IMR-90 (cell line): ENCODE measurements at regions not wholly inside any gene's neighbourhood (a gene's known extent, or its start where the extent isn't known, plus 50 kb on each side); places are given as distances from the start of the nearest gene placed in this dataset.

ENCODE experiments used
- ATAC-seq: fragments of 200-7000 bp; cut with Tn5 transposase; 2 replicates; pipeline ENCODE4 v1.9.1; 2020; ENCODE audit warnings: low read depth, mild to moderate bottlenecking, moderate library complexity
- BruUV-seq: library from RNA; stranded (reverse); fragments of 400-500 nt; replicated peaks from 2 replicates; lab custom pipeline; 2021; lab: Mats Ljungman, UMichigan
- CTCF ChIA-PET: fragments of 300-600 bp; formaldehyde crosslinking; extraction: SDS; loops from one replicate; lab custom pipeline; 2021; ENCODE audit warnings: antibody characterized with exemption; lab: Yijun Ruan, JAX
- POLR2A ChIA-PET: fragments of 300-600 bp; sonication (Branson Sonifier 250); formaldehyde crosslinking; loops from one replicate; lab custom pipeline; 2022; ENCODE audit warnings: antibody characterized with exemption; ENCODE audit not compliant: unreplicated experiment; lab: Charles Lee
- DNase-seq: peaks from one replicate; pipeline ENCODE4 v3.0.0; 2013
- H2AFZ ChIP-seq: replicated peaks from 2 replicates; pipeline ENCODE3; 2013; ENCODE audit warnings: low read length, mild to moderate bottlenecking; ENCODE audit not compliant: poor library complexity
- H2AK5ac ChIP-seq: 2 replicates; pipeline ENCODE4 v1.6.1; 2013; ENCODE audit warnings: low read depth, low read length, inconsistent platforms
- H2AK9ac ChIP-seq: replicated peaks from 2 replicates; pipeline ENCODE3; 2013; ENCODE audit warnings: mild to moderate bottlenecking, low read depth, low read length, moderate library complexity; ENCODE audit not compliant: poor library complexity
- H2BK120ac ChIP-seq: 2 replicates; pipeline ENCODE4 v1.6.1; 2013; ENCODE audit warnings: low read depth, low read length, inconsistent platforms
- H2BK15ac ChIP-seq: 3 replicates; pipeline ENCODE4 v1.6.1; 2013; ENCODE audit warnings: low read depth, low read length, inconsistent platforms
- H2BK20ac ChIP-seq: 2 replicates; pipeline ENCODE4 v1.6.1; 2013; ENCODE audit warnings: low read depth, mild to moderate bottlenecking, inconsistent platforms, low read length, moderate library complexity
- H2BK5ac ChIP-seq: 2 replicates; pipeline ENCODE4 v1.6.1; 2013; ENCODE audit warnings: mild to moderate bottlenecking, low read depth, low read length, inconsistent platforms; ENCODE audit not compliant: poor library complexity, severe bottlenecking
- H3K14ac ChIP-seq: replicated peaks from 2 replicates; pipeline ENCODE4 v1.6.1; 2013; ENCODE audit warnings: low read depth, low read length, inconsistent platforms
- H3K18ac ChIP-seq: 2 replicates; pipeline ENCODE4 v1.6.1; 2013; ENCODE audit warnings: low read depth, low read length, control low read depth
- H3K23ac ChIP-seq: 2 replicates; pipeline ENCODE4 v1.6.1; 2013; ENCODE audit warnings: low read depth, low read length, inconsistent platforms
- H3K27ac ChIP-seq: 2 replicates; pipeline ENCODE4 v1.5.1; 2013; ENCODE audit warnings: mild to moderate bottlenecking, control low read depth, low read length; ENCODE audit not compliant: insufficient read depth
- H3K27me3 ChIP-seq: 2 replicates; pipeline ENCODE4 v1.6.1; 2013; ENCODE audit warnings: low read length; ENCODE audit not compliant: control insufficient read depth, insufficient read depth
- H3K36me3 ChIP-seq: 2 replicates; pipeline ENCODE4 v1.6.1; 2013; ENCODE audit warnings: low read length, mixed read lengths; ENCODE audit not compliant: control insufficient read depth, insufficient read depth
- H3K4ac ChIP-seq: 2 replicates; pipeline ENCODE4 v1.6.1; 2013; ENCODE audit warnings: low read depth, low read length, inconsistent platforms
- H3K4me1 ChIP-seq: 2 replicates; pipeline ENCODE4 v1.6.1; 2013; ENCODE audit warnings: low read length, mixed read lengths; ENCODE audit not compliant: control insufficient read depth, insufficient read depth
- H3K4me2 ChIP-seq: 2 replicates; pipeline ENCODE4 v1.6.1; 2013; ENCODE audit warnings: low read depth, mild to moderate bottlenecking, control low read depth, low read length, moderate library complexity
- H3K4me3 ChIP-seq: 2 replicates; pipeline ENCODE4 v1.5.1; 2013; ENCODE audit warnings: low read depth, mild to moderate bottlenecking, control low read depth, low read length, moderate library complexity; ENCODE audit not compliant: insufficient read depth
- H3K56ac ChIP-seq: 2 replicates; pipeline ENCODE4 v1.6.1; 2013; ENCODE audit warnings: low read length, inconsistent platforms; ENCODE audit not compliant: insufficient read depth; ENCODE audit errors: extremely low read depth
- H3K79me1 ChIP-seq, 2 experiments: 2 replicates each; pipeline ENCODE4 v1.6.1; 2013; ENCODE audit warnings: low read length in 2 of 2, inconsistent platforms in 1 of 2, low read depth in 1 of 2
- H3K9ac ChIP-seq: 2 replicates; pipeline ENCODE4 v1.6.1; 2013; ENCODE audit warnings: low read depth, low read length, control low read depth
- H3K9me1 ChIP-seq: 2 replicates; pipeline ENCODE4 v1.6.1; 2013; ENCODE audit warnings: low read length, inconsistent platforms; ENCODE audit not compliant: insufficient read depth
- H3K9me3 ChIP-seq: 2 replicates; pipeline ENCODE4 v1.6.1; 2013; ENCODE audit warnings: low read length; ENCODE audit not compliant: control insufficient read depth, insufficient read depth
- H4K20me1 ChIP-seq: 2 replicates; pipeline ENCODE4 v1.6.1; 2013; ENCODE audit warnings: low read length, inconsistent platforms; ENCODE audit not compliant: insufficient read depth
- H4K5ac ChIP-seq: 2 replicates; pipeline ENCODE4 v1.6.1; 2013; ENCODE audit warnings: mild to moderate bottlenecking, low read depth, low read length, control low read depth
- H4K8ac ChIP-seq, 2 experiments: 2 replicates each; pipeline ENCODE4 v1.6.1; 2013; ENCODE audit warnings: low read depth in 2 of 2, low read length in 2 of 2, control low read depth in 1 of 2, inconsistent platforms in 1 of 2
- H4K91ac ChIP-seq: 2 replicates; pipeline ENCODE4 v1.6.1; 2013; ENCODE audit warnings: low read depth, low read length, inconsistent platforms; ENCODE audit not compliant: insufficient read depth
- USF2 ChIP-seq: fragments of 150-350 bp; IDR thresholded peaks from 2 replicates; pipeline ENCODE4 v1.6.1; 2017; ENCODE audit warnings: mild to moderate bottlenecking, antibody characterized with exemption, low read length, low read depth
- WGBS, 2 experiments: methylation state at CpG; one replicate each; pipeline versions ENCODE4 v1.1.5 to v1.1.7; 2013; ENCODE audit warnings: missing lambda C conversion rate in 2 of 2; ENCODE audit not compliant: insufficient read length in 1 of 2; ENCODE audit errors: extremely low coverage in 2 of 2; 5-methylcytosine and 5-hydroxymethylcytosine counted together
- dilution Hi-C: fragments of 300-500 bp; cut with HindIII; formaldehyde crosslinking; loops from one replicate; pipeline ENCODE4 v1.14.3; 2018; ENCODE audit warnings: low sequenced_read_pairs; ENCODE audit not compliant: unreplicated experiment
- in situ Hi-C: fragments of 300-500 bp; cut with MboI; formaldehyde crosslinking; loops from 3 replicates; pipeline ENCODE4 v1.14.3; 2019; ENCODE audit warnings: low sequenced_read_pairs, inconsistent platforms, mixed read lengths
- intact Hi-C: fragments of 100-400 bp; cut with micrococcal nuclease; formaldehyde crosslinking; loops from 2 replicates; pipeline ENCODE4 v1.10.0; 2022

GRCh38 chr18:35822413-35822812 lies 150.1 kb upstream of the RMP24 start:
- Histone ChIP-seq H2BK20ac (no peak overlapping the region), H4K5ac (no peak overlapping the region)
- in situ Hi-C loops: no loop called here

More at GRCh38 chr18:35822413-35822812, 150.1 kb upstream of the RMP24 start:
- ATAC-seq (no peak), DNase-seq (no peak)
- ChIA-PET CTCF (no interaction called here), POLR2A (no interaction called here)
- BruUV-seq: no TSS peak
- Histone ChIP-seq H4K91ac (no peak overlapping the region), H3K79me1 (no peaks in the 10 kb centered on the region), H2BK5ac (no peak overlapping the region), H2AK5ac (no peak overlapping the region), H3K4me1 (no peaks in the 10 kb centered on the region), H3K4me3 (no peak overlapping the region), H4K8ac (no peak overlapping the region), H3K4ac (no peak overlapping the region), H4K20me1 (no peaks in the 10 kb centered on the region), H3K9me3 (no peaks in the 10 kb centered on the region), H3K9ac (no peak overlapping the region), H2BK15ac (no peak overlapping the region), H3K23ac (no peak overlapping the region), H3K27ac (no peak overlapping the region), H3K36me3 (no peaks in the 10 kb centered on the region), H3K27me3 (no peaks in the 10 kb centered on the region), H3K56ac (no peak overlapping the region), H2BK120ac (no peak overlapping the region), H3K4me2 (no peak overlapping the region), H3K9me1 (no peaks in the 10 kb centered on the region), H2AFZ (no peak overlapping the region), H3K14ac (no peak overlapping the region), H3K18ac (no peak overlapping the region), H2AK9ac (no peak overlapping the region)
- intact Hi-C loops: no loop called here
- dilution Hi-C loops: no loop called here
- TF ChIP-seq USF2: no peak
- WGBS, 2 experiments: 50% methylated on average over 4 of the region's 6 CpGs; no CpG with 5 or more reads in 1 of the 2 experiments
